SK-N-SH (cell line): ENCODE measurements at regions not wholly inside any gene's neighbourhood (a gene's known extent, or its start where the extent isn't known, plus 50 kb on each side); places are given as distances from the start of the nearest gene placed in this dataset.

ENCODE experiments used
- CTCF ChIA-PET: fragments of 300-600, 350-600 bp; formaldehyde crosslinking; extraction: SDS; loops from one replicate; lab custom pipeline; 2021; lab: Yijun Ruan, JAX
- POLR2A ChIA-PET: fragments of 350-600 bp; sonication (Branson Sonifier 250); formaldehyde crosslinking; extraction: SDS; loops from one replicate; lab custom pipeline; 2020; ENCODE audit warnings: antibody characterized with exemption, inconsistent platforms; lab: Yijun Ruan, JAX
- DNase-seq: peaks from one replicate; pipeline ENCODE4 v3.0.0; 2012
- H2AFZ ChIP-seq: fragments of 200-600 bp; sonication (generic); 2 replicates; pipeline ENCODE4 v1.8.1; 2016; ENCODE audit warnings: antibody characterized with exemption, mild to moderate bottlenecking, low read depth
- H3F3A ChIP-seq: fragments of 200-600 bp; sonication (generic); replicated peaks from 2 replicates; pipeline ENCODE3; 2016; ENCODE audit warnings: antibody characterized with exemption, mild to moderate bottlenecking; ENCODE audit not compliant: insufficient read depth
- H3K27ac ChIP-seq, 2 experiments: fragments of 200-500 bp in 1 of 2; fragments of 200-600 bp in 1 of 2; sonication (Bioruptor generic) in 1 of 2; sonication (generic), shearing (Covaris generic) in 1 of 2; 2 replicates each; pipeline versions ENCODE4 v1.5.1 to v1.6.1; 2014 to 2016; ENCODE audit warnings: low read depth in 2 of 2, inconsistent platforms in 1 of 2, low read length in 1 of 2, mild to moderate bottlenecking in 1 of 2, mixed read lengths in 1 of 2
- H3K27me3 ChIP-seq: fragments of 200-600 bp; sonication (generic), shearing (Covaris generic); 2 replicates; pipeline ENCODE4 v1.6.1; 2016; ENCODE audit warnings: mixed run types; ENCODE audit not compliant: insufficient read depth
- H3K36me3 ChIP-seq, 2 experiments: fragments of 200-500 bp in 1 of 2; fragments of 200-600 bp in 1 of 2; sonication (Bioruptor generic) in 1 of 2; sonication (generic) in 1 of 2; replicated peaks in 1 of 2; 2 replicates each; pipeline versions ENCODE3 to v1.5.1; 2014 to 2016; ENCODE audit warnings: low read length in 1 of 2, mild to moderate bottlenecking in 1 of 2; ENCODE audit not compliant: insufficient read depth in 2 of 2, control insufficient read depth in 1 of 2
- H3K4me1 ChIP-seq, 2 experiments: fragments of 200-500 bp in 1 of 2; fragments of 200-600 bp in 1 of 2; sonication (Bioruptor generic) in 1 of 2; sonication (generic), shearing (Covaris generic) in 1 of 2; 2 replicates each; pipeline versions ENCODE4 v1.5.1 to v1.6.1; 2014 to 2016; ENCODE audit warnings: low read depth in 1 of 2, low read length in 1 of 2, mixed run types in 1 of 2; ENCODE audit not compliant: insufficient read depth in 2 of 2, control insufficient read depth in 1 of 2
- H3K4me2 ChIP-seq: fragments of 200-600 bp; sonication (generic), shearing (Covaris generic); 2 replicates; pipeline ENCODE4 v1.6.1; 2017; ENCODE audit warnings: mixed run types
- H3K4me3 ChIP-seq, 2 experiments: fragments of 200-500 bp in 1 of 2; fragments of 200-600 bp in 1 of 2; sonication (Bioruptor generic) in 1 of 2; sonication (generic), shearing (Covaris generic) in 1 of 2; 2 replicates each; pipeline versions ENCODE4 v1.5.1 to v1.8.1; 2014 to 2016; ENCODE audit warnings: low read depth in 2 of 2, inconsistent platforms in 1 of 2, low read length in 1 of 2, mild to moderate bottlenecking in 1 of 2, mixed read lengths in 1 of 2, moderate library complexity in 1 of 2
- H3K79me2 ChIP-seq: fragments of 200-600 bp; sonication (generic); 2 replicates; pipeline ENCODE4 v1.8.1; 2017; ENCODE audit warnings: mild to moderate bottlenecking; ENCODE audit not compliant: insufficient read depth
- H3K9ac ChIP-seq: fragments of 200-600 bp; sonication (generic); 2 replicates; pipeline ENCODE4 v1.6.1; 2017; ENCODE audit warnings: mixed run types
- H3K9me2 ChIP-seq: fragments of 200-600 bp; sonication (generic); 2 replicates; pipeline ENCODE4 v1.6.1; 2017; ENCODE audit warnings: mixed run types
- H3K9me3 ChIP-seq: fragments of 200-600 bp; sonication (generic); 2 replicates; pipeline ENCODE4 v1.6.1; 2017; ENCODE audit warnings: mixed run types, mild to moderate bottlenecking, moderate library complexity
- H4K20me1 ChIP-seq: fragments of 200-600 bp; sonication (generic); 2 replicates; pipeline ENCODE4 v1.6.1; 2017; ENCODE audit warnings: mild to moderate bottlenecking, mixed run types; ENCODE audit not compliant: insufficient read depth
- CTCF ChIP-seq: fragments of 200-600 bp; sonication (generic); IDR thresholded peaks from 2 replicates; pipeline ENCODE4 v1.6.1; 2017; ENCODE audit warnings: antibody characterized with exemption, mild to moderate bottlenecking, moderate library complexity
- ELF1 ChIP-seq: IDR thresholded peaks from 2 replicates; pipeline ENCODE4 v1.4.0; 2012
- GATA2 ChIP-seq: sonication (generic); formaldehyde crosslinking; IDR thresholded peaks from 2 replicates; pipeline ENCODE4 v1.5.0; 2020; ENCODE audit warnings: mild to moderate bottlenecking, missing genetic modification reagents
- IRF3 ChIP-seq: fragments of 150-350 bp; IDR thresholded peaks from 2 replicates; pipeline ENCODE4 v1.6.1; 2016; ENCODE audit warnings: mild to moderate bottlenecking, low read depth, low read length
- PBX3 ChIP-seq: IDR thresholded peaks from 2 replicates; pipeline ENCODE4; 2012
- RAD21 ChIP-seq: IDR thresholded peaks from 2 replicates; pipeline ENCODE4 v1.6.1; 2012; ENCODE audit warnings: mild to moderate bottlenecking, low read length
- RXRA ChIP-seq: IDR thresholded peaks from 2 replicates; pipeline ENCODE4 v1.4.0; 2012; ENCODE audit warnings: low read depth, mild to moderate bottlenecking, borderline replicate concordance
- SMC3 ChIP-seq: IDR thresholded peaks from 2 replicates; pipeline ENCODE4 v1.6.1; 2012; ENCODE audit warnings: low read depth, low read length, improper control_type of control experiment
- TAF1 ChIP-seq: IDR thresholded peaks from 2 replicates; pipeline ENCODE4 v1.6.1; 2012; ENCODE audit warnings: low read depth, mild to moderate bottlenecking, low read length, moderate library complexity, borderline replicate concordance
- YY1 ChIP-seq: IDR thresholded peaks from 2 replicates; pipeline ENCODE4 v1.4.0; 2012; ENCODE audit warnings: low read depth, mild to moderate bottlenecking
- WGBS: methylation state at CpG from one replicate; pipeline ENCODE4 v1.1.6; 2017; ENCODE audit warnings: low lambda C conversion rate; 5-methylcytosine and 5-hydroxymethylcytosine counted together

GRCh38 chr12:114481200-114481535, 75.2 kb upstream of the TBX5 start:
- ChIA-PET POLR2A (no interaction called here), CTCF (interaction anchor here (1.0 to 2.6 kb wide), 3 partner anchors 27 to 501 kb away, joined by 3 to 14 read pairs (median 7); no protein-coding TSS in a partner anchor)
- Histone ChIP-seq H3K9ac (no peak overlapping the region), H3F3A (no peaks in the 10 kb centered on the region), H3K27ac (no peak overlapping the region), H3K79me2 (no peaks in the 10 kb centered on the region), H2AFZ (no peak overlapping the region), H3K4me2 (no peak overlapping the region), H3K9me2 (no peaks in the 10 kb centered on the region), H4K20me1 (no peaks in the 10 kb centered on the region), H3K27me3 (peaks cover 55% of the 10 kb centered on the region), H3K36me3 (no peaks in the 10 kb centered on the region), H3K4me3 (no peak overlapping the region), H3K4me1 (no peaks in the 10 kb centered on the region), H3K9me3 (no peaks in the 10 kb centered on the region)
- WGBS = 2% methylated on average over 6 of the region's 6 CpGs
- DNase-seq = no peak
- TF ChIP-seq RXRA = no peak
- TF ChIP-seq GATA2 (CRISPR knock-in tag) = no peak
- TF ChIP-seq RAD21 = no peak

GRCh38 chr12:114480337-114481199, 74.6 kb upstream of the TBX5 start:
- no peak overlapping the region for H2AFZ ChIP-seq
- CTCF ChIA-PET = interaction anchor here (1.0 to 2.6 kb wide), 3 partner anchors 28 to 500 kb away, joined by 3 to 14 read pairs (median 7); no protein-coding TSS in a partner anchor
- no peaks in the 10 kb centered on the region for H4K20me1 ChIP-seq
- H3K9me2 ChIP-seq = no peaks in the 10 kb centered on the region
- H3K9ac ChIP-seq = no peak overlapping the region
- peaks cover 51% of the 10 kb centered on the region for H3K27me3 ChIP-seq
- POLR2A ChIA-PET = no interaction called here
- H3K36me3 ChIP-seq = no peaks in the 10 kb centered on the region
- peak overlapping the region; percentile 44; the same call in 1 of the 2 replicates for H3K4me2 ChIP-seq
- H3K27ac ChIP-seq = no peak overlapping the region
- 11% methylated on average over 28 of the region's 34 CpGs for WGBS
- no peaks in the 10 kb centered on the region for H3K9me3 ChIP-seq
- H3F3A ChIP-seq = no peaks in the 10 kb centered on the region
- H3K4me1 ChIP-seq = no peaks in the 10 kb centered on the region
- no peak overlapping the region for H3K4me3 ChIP-seq
- H3K79me2 ChIP-seq = no peaks in the 10 kb centered on the region
- TF ChIP-seq PBX3 (no peak), SMC3 (no peak), IRF3 (no peak), ELF1 (no peak)
- DNase-seq = no peak

GRCh38 chr12:114479831-114480230, 73.9 kb upstream of the TBX5 start:
- H3K27me3 ChIP-seq = peaks cover 51% of the 10 kb centered on the region
- no peak overlapping the region for H3K9ac ChIP-seq
- ChIA-PET POLR2A (no interaction called here), CTCF (interaction anchor here (1.7 kb wide), 1 partner anchor 29 kb away, joined by 7 read pairs; no protein-coding TSS in a partner anchor)
- H3K79me2 ChIP-seq = no peaks in the 10 kb centered on the region
- H3K4me1 ChIP-seq = no peaks in the 10 kb centered on the region
- no peaks in the 10 kb centered on the region for H4K20me1 ChIP-seq
- H3K36me3 ChIP-seq = no peaks in the 10 kb centered on the region
- no peak overlapping the region for H3K4me3 ChIP-seq
- TF ChIP-seq YY1 (no peak), SMC3 (no peak), CTCF (no peak), TAF1 (no peak)
- H3K9me3 ChIP-seq = no peaks in the 10 kb centered on the region
- H3K4me2 ChIP-seq = peak overlapping the region; percentile 44; the same call in 1 of the 2 replicates
- DNase-seq = no peak
- no peaks in the 10 kb centered on the region for H3F3A ChIP-seq
- H2AFZ ChIP-seq = no peak overlapping the region
- H3K9me2 ChIP-seq = no peaks in the 10 kb centered on the region
- 13% methylated on average over 22 of the region's 22 CpGs for WGBS
- H3K27ac ChIP-seq = no peak overlapping the region
